ENCODE measurements at regions not wholly inside any gene's neighbourhood (a gene's known extent, or its start where the extent isn't known, plus 50 kb on each side); places are given as distances from the start of the nearest gene placed in this dataset.

DNA sequence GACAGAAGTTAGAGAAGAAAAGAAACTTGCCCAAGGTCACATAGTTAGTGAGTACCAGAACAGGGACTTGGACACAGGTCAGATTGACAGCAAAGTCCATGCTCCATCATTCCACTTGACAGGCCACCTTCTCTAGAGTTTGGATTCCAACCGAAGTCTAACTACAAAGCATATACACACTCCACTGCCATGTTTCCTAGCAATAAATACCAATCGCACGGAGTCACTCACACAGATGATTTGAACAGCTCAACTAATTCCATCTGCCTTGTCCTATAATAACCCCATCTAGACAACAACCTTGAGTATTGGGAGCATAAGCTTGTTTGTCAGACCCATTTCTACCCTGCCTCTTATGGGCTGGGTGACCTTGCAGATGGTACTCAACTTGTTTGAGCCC, 334.6 kb upstream of the MGAT5 start:
- in situ Hi-C loops (cut with MboI; ENCODE audit: low pct_ligation_motif_present in 1 of 4, low pct_unique_long_range_greater_than_20kb in 1 of 4, low sequenced_read_pairs in 3 of 4): no loop called here

DNA sequence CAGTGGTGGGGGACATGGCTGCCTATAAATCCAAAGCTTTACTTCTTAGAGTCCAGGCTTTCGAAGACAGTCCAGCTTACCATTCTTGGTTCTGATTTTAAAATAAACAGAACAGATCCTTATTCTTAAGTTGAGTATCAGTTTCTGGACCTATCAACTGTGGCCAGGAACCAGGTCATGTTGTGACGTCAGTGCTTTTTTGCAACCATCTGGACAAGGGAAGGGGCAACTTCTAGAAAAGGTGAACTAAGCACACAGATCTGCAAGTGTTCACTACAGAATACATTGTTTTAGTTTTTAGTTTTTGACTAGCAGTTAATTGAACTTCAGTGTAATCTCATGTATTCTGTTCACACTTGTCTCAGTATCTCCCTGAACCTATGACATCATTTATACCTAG, 326.0 kb upstream of the MGAT5 start:
- in situ Hi-C loops (cut with MboI; ENCODE audit: low pct_ligation_motif_present in 1 of 4, low pct_unique_long_range_greater_than_20kb in 1 of 4, low sequenced_read_pairs in 3 of 4): no loop called here
- Histone ChIP-seq H3K4me3 (no peak overlapping the region), H3K27ac (no peak overlapping the region), H3K27me3 (no peaks in the 10 kb centered on the region), H3K9me3 (no peaks in the 10 kb centered on the region), H3K36me3 (no peaks in the 10 kb centered on the region), H3K4me1 (no peaks in the 10 kb centered on the region)
- WGBS, 2 donors (ENCODE audit: low coverage in 1 of 2): 92 to 100% methylated on average over 2 of the region's 2 CpGs
- DNase-seq: no peak
- TF ChIP-seq, protein P1, sequence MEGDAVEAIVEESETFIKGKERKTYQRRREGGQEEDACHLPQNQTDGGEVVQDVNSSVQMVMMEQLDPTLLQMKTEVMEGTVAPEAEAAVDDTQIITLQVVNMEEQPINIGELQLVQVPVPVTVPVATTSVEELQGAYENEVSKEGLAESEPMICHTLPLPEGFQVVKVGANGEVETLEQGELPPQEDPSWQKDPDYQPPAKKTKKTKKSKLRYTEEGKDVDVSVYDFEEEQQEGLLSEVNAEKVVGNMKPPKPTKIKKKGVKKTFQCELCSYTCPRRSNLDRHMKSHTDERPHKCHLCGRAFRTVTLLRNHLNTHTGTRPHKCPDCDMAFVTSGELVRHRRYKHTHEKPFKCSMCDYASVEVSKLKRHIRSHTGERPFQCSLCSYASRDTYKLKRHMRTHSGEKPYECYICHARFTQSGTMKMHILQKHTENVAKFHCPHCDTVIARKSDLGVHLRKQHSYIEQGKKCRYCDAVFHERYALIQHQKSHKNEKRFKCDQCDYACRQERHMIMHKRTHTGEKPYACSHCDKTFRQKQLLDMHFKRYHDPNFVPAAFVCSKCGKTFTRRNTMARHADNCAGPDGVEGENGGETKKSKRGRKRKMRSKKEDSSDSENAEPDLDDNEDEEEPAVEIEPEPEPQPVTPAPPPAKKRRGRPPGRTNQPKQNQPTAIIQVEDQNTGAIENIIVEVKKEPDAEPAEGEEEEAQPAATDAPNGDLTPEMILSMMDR (IDR thresholded peaks at IDR 0.05): no peak
- no peak for TF ChIP-seq POLR2AphosphoS5 (IDR thresholded peaks at IDR 0.05)
- TF ChIP-seq POLR2A (IDR thresholded peaks at IDR 0.05): no peak
- TF ChIP-seq EP300 (IDR thresholded peaks at IDR 0.05; ENCODE audit: low read depth): no peak
- intact Hi-C loops (cut with DNase I; ENCODE audit: low total_unique reads): no loop called here

More for the DNA sequence above, 334.6 kb upstream of the MGAT5 start:
- Histone ChIP-seq H3K9me3 (no peaks in the 10 kb centered on the region), H3K4me3 (no peak overlapping the region), H3K4me1 (no peaks in the 10 kb centered on the region), H3K27ac (no peak overlapping the region), H3K36me3 (no peaks in the 10 kb centered on the region), H3K27me3 (no peaks in the 10 kb centered on the region)
- intact Hi-C loops (cut with DNase I; ENCODE audit: low total_unique reads): no loop called here
- no peak for DNase-seq
- 43% methylated on average over 3 of the region's 3 CpGs; no CpG with 5 or more reads in 1 of the 2 donors for WGBS, 2 donors (ENCODE audit: low coverage in 1 of 2)
- TF ChIP-seq EP300 (IDR thresholded peaks at IDR 0.05; ENCODE audit: low read depth): no peak
- TF ChIP-seq, protein P1 (IDR thresholded peaks at IDR 0.05): no peak
- no peak for TF ChIP-seq POLR2A (IDR thresholded peaks at IDR 0.05)
- no peak for TF ChIP-seq POLR2AphosphoS5 (IDR thresholded peaks at IDR 0.05)

DNA sequence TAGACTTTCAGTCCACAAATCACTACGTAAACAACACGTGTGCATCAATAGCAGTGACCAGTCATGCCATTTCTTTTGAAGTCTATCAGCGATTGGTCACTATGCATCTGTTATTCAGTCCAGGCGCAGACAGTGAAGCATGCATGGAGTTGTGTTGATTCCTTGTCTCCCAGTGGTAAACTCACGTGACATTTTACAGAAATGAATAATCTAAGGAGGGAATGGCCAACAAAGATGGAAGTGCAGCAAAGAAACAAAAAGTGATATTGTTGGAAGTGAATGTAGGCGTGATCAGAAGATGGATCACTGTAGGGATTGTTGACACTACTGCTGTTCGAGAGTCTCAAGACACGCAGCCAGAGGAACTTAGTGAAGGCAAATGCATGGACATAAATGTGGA, 317.8 kb upstream of the MGAT5 start:
- intact Hi-C loops (cut with DNase I; ENCODE audit: low total_unique reads) (no loop called here), in situ Hi-C loops (cut with MboI; ENCODE audit: low pct_ligation_motif_present in 1 of 4, low pct_unique_long_range_greater_than_20kb in 1 of 4, low sequenced_read_pairs in 3 of 4) (no loop called here)
- Histone ChIP-seq H3K4me1 (no peaks in the 10 kb centered on the region), H3K27ac (no peak overlapping the region), H3K36me3 (no peaks in the 10 kb centered on the region), H3K27me3 (no peaks in the 10 kb centered on the region), H3K9me3 (no peaks in the 10 kb centered on the region), H3K4me3 (no peak overlapping the region)
- 77 to 84% methylated on average over 8 of the region's 8 CpGs for WGBS, 2 donors (ENCODE audit: low coverage in 1 of 2)
- DNase-seq: no peak
- no peak for TF ChIP-seq EP300 (IDR thresholded peaks at IDR 0.05; ENCODE audit: low read depth)
- no peak for TF ChIP-seq POLR2A (IDR thresholded peaks at IDR 0.05)
- TF ChIP-seq, protein P1 (IDR thresholded peaks at IDR 0.05): no peak
- TF ChIP-seq POLR2AphosphoS5 (IDR thresholded peaks at IDR 0.05): no peak

DNA sequence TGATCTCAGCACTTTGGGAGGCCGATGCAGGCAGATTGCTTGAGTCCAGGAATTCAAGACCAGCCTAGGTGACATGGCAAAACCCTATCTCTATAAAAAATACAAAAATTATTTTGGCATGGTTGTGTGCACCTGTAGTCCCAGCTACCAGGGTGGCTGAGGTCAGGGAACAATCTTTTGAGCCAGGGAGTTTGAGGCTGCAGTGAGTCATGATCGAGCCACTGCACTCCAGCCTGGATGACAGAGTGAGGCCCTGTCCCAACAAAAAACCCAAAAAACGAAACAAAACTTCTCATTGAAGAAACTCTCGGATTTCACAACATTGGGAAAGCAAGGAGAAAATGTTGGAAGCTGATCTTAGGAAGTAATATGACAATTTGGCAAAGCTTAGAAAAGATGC, 317.3 kb upstream of the MGAT5 start:
- Histone ChIP-seq H3K27ac (no peak overlapping the region), H3K9me3 (no peaks in the 10 kb centered on the region), H3K4me3 (no peak overlapping the region), H3K36me3 (no peaks in the 10 kb centered on the region), H3K27me3 (no peaks in the 10 kb centered on the region), H3K4me1 (no peaks in the 10 kb centered on the region)
- in situ Hi-C loops (cut with MboI; ENCODE audit: low pct_ligation_motif_present in 1 of 4, low pct_unique_long_range_greater_than_20kb in 1 of 4, low sequenced_read_pairs in 3 of 4): no loop called here
- intact Hi-C loops (cut with DNase I; ENCODE audit: low total_unique reads): no loop called here
- DNase-seq: no peak
- TF ChIP-seq POLR2AphosphoS5 (IDR thresholded peaks at IDR 0.05) (no peak), POLR2A (IDR thresholded peaks at IDR 0.05) (no peak)
- WGBS, 2 donors (ENCODE audit: low coverage in 1 of 2): 67 to 76% methylated on average over 3 to 4 of the region's 4 CpGs

DNA sequence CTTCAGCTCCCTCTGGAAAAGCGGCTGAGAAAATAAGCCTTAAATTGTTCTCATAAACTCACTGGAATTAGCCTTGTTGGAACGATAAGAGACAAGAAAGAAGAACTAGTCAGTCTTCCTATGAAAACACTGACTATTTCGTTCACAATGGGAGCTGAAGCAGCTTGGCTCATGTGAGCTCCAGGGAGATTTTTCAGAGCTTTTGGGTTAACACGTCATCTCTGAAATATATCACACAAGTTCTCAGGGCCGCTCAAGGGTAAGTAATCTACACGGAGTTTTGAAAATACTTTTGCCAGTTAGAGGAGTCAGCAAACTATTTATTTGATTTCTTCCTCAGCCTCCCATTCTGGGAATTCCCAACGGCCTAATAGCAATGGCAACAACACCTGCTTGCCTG, 316.2 kb upstream of the MGAT5 start:
- in situ Hi-C loops (cut with MboI; ENCODE audit: low pct_ligation_motif_present in 1 of 4, low pct_unique_long_range_greater_than_20kb in 1 of 4, low sequenced_read_pairs in 3 of 4): no loop called here
- H3K9me3 ChIP-seq: no peaks in the 10 kb centered on the region
- no peak for DNase-seq
- TF ChIP-seq EP300 (IDR thresholded peaks at IDR 0.05; ENCODE audit: low read depth): no peak
- no peak for TF ChIP-seq POLR2AphosphoS5 (IDR thresholded peaks at IDR 0.05)
- no peak for TF ChIP-seq POLR2A (IDR thresholded peaks at IDR 0.05)
- intact Hi-C loops (cut with DNase I; ENCODE audit: low total_unique reads): no loop called here
- no peaks in the 10 kb centered on the region for H3K27me3 ChIP-seq
- H3K27ac ChIP-seq: no peak overlapping the region
- no peaks in the 10 kb centered on the region for H3K4me1 ChIP-seq
- H3K4me3 ChIP-seq: no peak overlapping the region
- no peaks in the 10 kb centered on the region for H3K36me3 ChIP-seq
- 75 to 81% methylated on average over 5 to 7 of the region's 7 CpGs for WGBS, 2 donors (ENCODE audit: low coverage in 1 of 2)
